ENCODE measurements at regions not wholly inside any gene's neighbourhood (a gene's known extent, or its start where the extent isn't known, plus 50 kb on each side); places are given as distances from the start of the nearest gene placed in this dataset.

DNA sequence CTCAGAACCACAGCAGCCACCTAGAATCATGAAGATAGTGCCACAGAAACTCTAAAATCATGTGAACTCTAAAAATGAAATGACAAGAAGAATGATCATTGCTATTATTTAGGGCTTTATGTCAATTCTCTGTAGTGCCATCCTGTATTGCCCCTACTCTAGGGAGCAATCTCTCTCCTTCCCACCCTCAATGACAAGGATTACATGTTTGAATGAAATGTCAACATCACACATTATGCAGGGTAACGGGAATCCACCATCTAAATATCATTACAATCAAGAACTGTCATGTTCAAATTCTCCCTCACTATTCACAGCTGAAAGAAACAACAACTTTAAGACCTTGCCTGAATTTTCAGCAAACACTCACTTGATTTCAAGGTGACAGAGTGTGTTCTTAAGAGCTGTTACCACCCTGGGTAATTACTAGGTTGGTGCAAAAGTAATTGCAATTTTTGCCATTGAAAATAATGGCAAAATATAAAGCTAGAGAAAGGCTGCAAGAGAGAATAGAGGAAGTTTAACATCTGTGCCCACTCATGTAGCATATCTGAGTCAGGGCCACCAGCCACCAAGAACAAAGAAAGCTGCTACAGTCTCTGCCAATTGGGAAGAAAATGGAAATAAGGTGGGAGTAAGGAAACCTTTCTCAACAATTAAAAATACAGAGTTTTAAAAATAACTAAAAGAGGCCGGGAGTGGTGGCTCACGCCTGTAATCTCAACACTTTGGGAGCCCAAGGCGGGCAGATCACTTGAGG, 112.8 kb upstream of the PSMD7 start:
- TF ChIP-seq, protein P1, sequence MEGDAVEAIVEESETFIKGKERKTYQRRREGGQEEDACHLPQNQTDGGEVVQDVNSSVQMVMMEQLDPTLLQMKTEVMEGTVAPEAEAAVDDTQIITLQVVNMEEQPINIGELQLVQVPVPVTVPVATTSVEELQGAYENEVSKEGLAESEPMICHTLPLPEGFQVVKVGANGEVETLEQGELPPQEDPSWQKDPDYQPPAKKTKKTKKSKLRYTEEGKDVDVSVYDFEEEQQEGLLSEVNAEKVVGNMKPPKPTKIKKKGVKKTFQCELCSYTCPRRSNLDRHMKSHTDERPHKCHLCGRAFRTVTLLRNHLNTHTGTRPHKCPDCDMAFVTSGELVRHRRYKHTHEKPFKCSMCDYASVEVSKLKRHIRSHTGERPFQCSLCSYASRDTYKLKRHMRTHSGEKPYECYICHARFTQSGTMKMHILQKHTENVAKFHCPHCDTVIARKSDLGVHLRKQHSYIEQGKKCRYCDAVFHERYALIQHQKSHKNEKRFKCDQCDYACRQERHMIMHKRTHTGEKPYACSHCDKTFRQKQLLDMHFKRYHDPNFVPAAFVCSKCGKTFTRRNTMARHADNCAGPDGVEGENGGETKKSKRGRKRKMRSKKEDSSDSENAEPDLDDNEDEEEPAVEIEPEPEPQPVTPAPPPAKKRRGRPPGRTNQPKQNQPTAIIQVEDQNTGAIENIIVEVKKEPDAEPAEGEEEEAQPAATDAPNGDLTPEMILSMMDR (IDR thresholded peaks at IDR 0.05): no peak
- no peak for TF ChIP-seq POLR2A (IDR thresholded peaks at IDR 0.05)

Measured in tibial nerve (tissue), 3 donors.